ENCODE measurements at regions not wholly inside any gene's neighbourhood (a gene's known extent, or its start where the extent isn't known, plus 50 kb on each side); places are given as distances from the start of the nearest gene placed in this dataset.

DNA sequence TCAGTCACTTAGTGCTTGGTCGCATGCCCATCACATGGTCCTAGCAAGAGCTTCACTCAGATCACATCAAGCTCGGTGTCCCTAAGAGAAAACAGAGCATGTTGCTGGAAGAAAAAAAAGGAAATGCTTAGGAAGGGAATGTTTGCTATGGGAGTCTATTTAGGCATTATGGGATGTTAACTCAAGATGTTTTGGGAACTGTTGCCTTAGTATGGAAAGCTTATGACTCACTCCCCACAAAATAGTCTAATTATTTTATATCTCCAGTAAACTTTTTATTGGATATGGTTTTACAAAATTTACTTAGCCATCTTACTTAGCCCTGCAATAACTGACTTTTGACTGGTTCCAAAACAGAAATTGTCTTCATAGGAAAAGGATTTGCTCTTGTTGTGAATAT, 439.5 kb upstream of the ZEB2 start:
- no peak overlapping the region for H3K4me3 ChIP-seq (replicated peaks; ENCODE audit: low read depth, low read length)
- no peak for TF ChIP-seq CTCF (IDR thresholded peaks at IDR 0.05; ENCODE audit: low read depth, low read length, missing control alignments)
- no peak for DNase-seq (ENCODE audit: extremely low read depth, low read depth)

DNA sequence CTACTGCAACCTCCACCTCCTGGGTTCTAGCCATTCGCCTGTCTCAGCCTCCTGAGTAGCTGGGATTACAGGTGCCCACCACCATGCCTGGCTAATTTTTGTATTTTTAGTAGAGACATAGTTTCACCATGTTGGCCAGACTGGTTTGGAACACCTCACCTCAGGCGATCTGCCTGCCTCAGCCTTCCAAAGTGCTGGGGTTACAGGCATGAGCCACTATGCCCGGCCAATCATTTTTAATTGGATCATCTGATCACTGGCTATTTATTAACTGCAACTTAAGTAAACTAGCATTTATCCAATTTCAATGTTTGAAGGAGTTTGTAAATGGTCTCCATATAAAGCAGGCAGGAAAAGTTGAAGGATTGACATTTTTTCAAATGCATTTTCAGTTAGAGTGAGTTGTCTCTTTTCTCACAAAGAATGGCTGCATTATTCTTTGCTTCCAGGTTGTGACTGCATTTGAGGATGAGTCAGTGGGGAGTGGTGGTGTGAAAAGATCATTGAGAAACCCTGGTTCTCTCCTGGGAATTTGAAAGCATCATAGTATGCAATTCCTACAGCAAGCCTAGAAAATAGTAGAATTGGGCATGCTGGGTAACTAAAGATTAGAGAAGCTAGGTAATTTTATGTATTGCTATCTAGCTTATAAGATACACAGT, 431.1 kb upstream of the ZEB2 start:
- no peak overlapping the region for H3K4me3 ChIP-seq (replicated peaks; ENCODE audit: low read depth, low read length)
- TF ChIP-seq CTCF (IDR thresholded peaks at IDR 0.05; ENCODE audit: low read depth, low read length, missing control alignments): no peak
- DNase-seq (ENCODE audit: extremely low read depth, low read depth): no peak

DNA sequence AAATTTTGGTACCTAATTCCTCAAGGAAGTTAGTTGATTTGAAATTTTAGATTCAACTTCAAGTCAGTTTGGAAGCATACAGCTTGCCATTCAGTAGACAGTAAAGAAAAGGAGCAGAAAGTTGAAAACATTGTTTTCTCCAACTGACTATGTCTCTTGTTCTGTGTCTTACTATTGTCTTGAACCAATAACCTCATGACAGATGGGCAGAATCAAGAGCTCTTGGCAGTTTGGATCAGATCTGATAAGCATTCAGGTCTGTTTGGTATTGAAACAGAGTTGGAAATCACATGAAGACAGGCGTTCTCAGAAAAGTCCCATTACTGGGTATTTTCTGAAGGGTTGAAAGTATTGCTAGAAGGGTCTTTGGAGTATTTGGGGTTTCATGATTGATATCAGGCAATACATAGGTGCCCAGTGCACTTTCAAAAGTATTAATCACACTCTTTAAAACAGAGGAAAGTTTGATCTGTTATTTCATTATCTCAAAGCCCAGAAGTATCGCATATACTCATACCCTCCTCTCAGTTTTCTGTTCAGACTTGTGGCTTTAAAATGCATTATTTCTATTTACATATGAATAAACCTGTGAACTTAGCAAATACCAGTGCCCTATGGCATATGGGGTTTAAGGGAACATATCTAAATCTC, 428.4 kb upstream of the ZEB2 start:
- DNase-seq (ENCODE audit: extremely low read depth, low read depth): no peak
- TF ChIP-seq CTCF (IDR thresholded peaks at IDR 0.05; ENCODE audit: low read depth, low read length, missing control alignments): no peak
- no peak overlapping the region for H3K4me3 ChIP-seq (replicated peaks; ENCODE audit: low read depth, low read length)

- TF ChIP-seq CTCF (IDR thresholded peaks at IDR 0.05; ENCODE audit: low read depth, low read length, missing control alignments): no peak
- no peak for DNase-seq (ENCODE audit: extremely low read depth, low read depth)
- H3K4me3 ChIP-seq (replicated peaks; ENCODE audit: low read depth, low read length): no peak overlapping the region
Measured at GRCh38 chr2:144947709-144948037, 427.8 kb upstream of the ZEB2 start.

GRCh38 chr2:144946263-144946662, 426.3 kb upstream of the ZEB2 start:
- no peak for DNase-seq (ENCODE audit: extremely low read depth, low read depth)

GRCh38 chr2:144944546-144945220, 424.8 kb upstream of the ZEB2 start:
- DNase-seq (ENCODE audit: extremely low read depth, low read depth): no peak
- no peak for TF ChIP-seq CTCF (IDR thresholded peaks at IDR 0.05; ENCODE audit: low read depth, low read length, missing control alignments)
- H3K4me3 ChIP-seq (replicated peaks; ENCODE audit: low read depth, low read length): no peak overlapping the region

More at GRCh38 chr2:144946263-144946662, 426.3 kb upstream of the ZEB2 start:
- no peak overlapping the region for H3K4me3 ChIP-seq (replicated peaks; ENCODE audit: low read depth, low read length)
- no peak for TF ChIP-seq CTCF (IDR thresholded peaks at IDR 0.05; ENCODE audit: low read depth, low read length, missing control alignments)

Data from HFF-Myc (cell line).